Keratinocyte (primary cell): ENCODE measurements at regions not wholly inside any gene's neighbourhood (a gene's known extent, or its start where the extent isn't known, plus 50 kb on each side); places are given as distances from the start of the nearest gene placed in this dataset.

Experiments used
- DNase-seq: peaks from one replicate; pipeline ENCODE4 v3.0.0-alpha.2; 2011; ENCODE audit warnings: low read depth, missing footprints, low spot score
- FAIRE-seq: peaks from 2 replicates; lab custom pipeline; 2011; peaks lifted over from hg19 to GRCh38; lab: Jason Lieb, UNC
- H2AFZ ChIP-seq: 2 replicates; pipeline ENCODE4 v1.6.0; 2012; ENCODE audit warnings: low read length, control low read depth, inconsistent platforms; ENCODE audit not compliant: control insufficient read depth
- H3K27ac ChIP-seq: 2 replicates; pipeline ENCODE4 v1.5.1; 2011; ENCODE audit warnings: low read length; ENCODE audit not compliant: control insufficient read depth, insufficient read depth
- H3K27me3 ChIP-seq: 3 replicates; pipeline ENCODE4 v1.6.0; 2011; ENCODE audit warnings: low read length; ENCODE audit not compliant: control insufficient read depth, insufficient read depth; ENCODE audit errors: extremely low read depth
- H3K36me3 ChIP-seq, 2 experiments: 2 replicates in 1 of 2; 3 replicates in 1 of 2; pipeline ENCODE4 v1.5.1; 2011; ENCODE audit warnings: low read length in 2 of 2, mild to moderate bottlenecking in 1 of 2; ENCODE audit not compliant: control insufficient read depth in 2 of 2, insufficient read depth in 2 of 2; ENCODE audit errors: extremely low read depth in 1 of 2
- H3K4me1 ChIP-seq: 3 replicates; pipeline ENCODE4 v1.5.1; 2011; ENCODE audit warnings: low read length; ENCODE audit not compliant: control insufficient read depth, insufficient read depth; ENCODE audit errors: extremely low read depth
- H3K4me2 ChIP-seq: 3 replicates; pipeline ENCODE4 v1.6.0; 2011; ENCODE audit warnings: low read depth, low read length; ENCODE audit not compliant: control insufficient read depth, insufficient read depth; ENCODE audit errors: extremely low read depth
- H3K4me3 ChIP-seq, 3 experiments: fragments of 200-600 bp in 1 of 3; sonication (generic) in 1 of 3; 2 replicates in 2 of 3; 3 replicates in 1 of 3; pipeline ENCODE4 v1.5.1; 2011 to 2016; ENCODE audit warnings: low read length in 3 of 3, mild to moderate bottlenecking in 3 of 3, control low read depth in 2 of 3, inconsistent platforms in 1 of 3, low read depth in 1 of 3, mixed read lengths in 1 of 3, mixed run types in 1 of 3, moderate library complexity in 1 of 3; ENCODE audit not compliant: control insufficient read depth in 2 of 3, insufficient read depth in 2 of 3; ENCODE audit errors: extremely low read depth in 1 of 3
- H3K79me2 ChIP-seq: 2 replicates; pipeline ENCODE4 v1.6.0; 2012; ENCODE audit warnings: low read length; ENCODE audit not compliant: control insufficient read depth, insufficient read depth
- H3K9ac ChIP-seq: 3 replicates; pipeline ENCODE4 v1.6.0; 2011; ENCODE audit warnings: low read length; ENCODE audit not compliant: control insufficient read depth, insufficient read depth; ENCODE audit errors: extremely low read depth
- H3K9me1 ChIP-seq: 3 replicates; pipeline ENCODE4 v1.6.0; 2011; ENCODE audit warnings: low read length; ENCODE audit not compliant: control insufficient read depth, insufficient read depth; ENCODE audit errors: extremely low read depth
- H3K9me3 ChIP-seq: 2 replicates; pipeline ENCODE4 v1.5.1; 2012; ENCODE audit warnings: low read depth, low read length; ENCODE audit not compliant: control insufficient read depth
- H4K20me1 ChIP-seq: 3 replicates; pipeline ENCODE4 v1.6.0; 2011; ENCODE audit warnings: low read length; ENCODE audit not compliant: control insufficient read depth, insufficient read depth; ENCODE audit errors: extremely low read depth
- EZH2 ChIP-seq: IDR thresholded peaks from one replicate; pipeline ENCODE4 v1.6.1; 2012; ENCODE audit warnings: inconsistent platforms, mild to moderate bottlenecking, low read length, moderate library complexity
- dilution Hi-C: fragments of 300-500 bp; cut with MboI; formaldehyde crosslinking; loops from one replicate; pipeline ENCODE4 v1.7.0; 2020; ENCODE audit warnings: low sequenced_read_pairs; ENCODE audit not compliant: extremely low pct_ligation_motif_present
- TF ChIP-seq, protein P1 (sequence below), 3 experiments: IDR thresholded peaks in 1 of 3; conservative IDR thresholded peaks in 1 of 3; optimal IDR thresholded peaks in 1 of 3; 2 replicates in 2 of 3; 3 replicates in 1 of 3; pipeline versions ENCODE3 to v1.5.1; 2011; ENCODE audit warnings: low read length in 3 of 3, mild to moderate bottlenecking in 3 of 3, moderate library complexity in 2 of 3, control low read depth in 1 of 3, inconsistent platforms in 1 of 3; ENCODE audit not compliant: insufficient read depth in 2 of 3; ENCODE audit errors: extremely low read depth in 1 of 3

DNA sequence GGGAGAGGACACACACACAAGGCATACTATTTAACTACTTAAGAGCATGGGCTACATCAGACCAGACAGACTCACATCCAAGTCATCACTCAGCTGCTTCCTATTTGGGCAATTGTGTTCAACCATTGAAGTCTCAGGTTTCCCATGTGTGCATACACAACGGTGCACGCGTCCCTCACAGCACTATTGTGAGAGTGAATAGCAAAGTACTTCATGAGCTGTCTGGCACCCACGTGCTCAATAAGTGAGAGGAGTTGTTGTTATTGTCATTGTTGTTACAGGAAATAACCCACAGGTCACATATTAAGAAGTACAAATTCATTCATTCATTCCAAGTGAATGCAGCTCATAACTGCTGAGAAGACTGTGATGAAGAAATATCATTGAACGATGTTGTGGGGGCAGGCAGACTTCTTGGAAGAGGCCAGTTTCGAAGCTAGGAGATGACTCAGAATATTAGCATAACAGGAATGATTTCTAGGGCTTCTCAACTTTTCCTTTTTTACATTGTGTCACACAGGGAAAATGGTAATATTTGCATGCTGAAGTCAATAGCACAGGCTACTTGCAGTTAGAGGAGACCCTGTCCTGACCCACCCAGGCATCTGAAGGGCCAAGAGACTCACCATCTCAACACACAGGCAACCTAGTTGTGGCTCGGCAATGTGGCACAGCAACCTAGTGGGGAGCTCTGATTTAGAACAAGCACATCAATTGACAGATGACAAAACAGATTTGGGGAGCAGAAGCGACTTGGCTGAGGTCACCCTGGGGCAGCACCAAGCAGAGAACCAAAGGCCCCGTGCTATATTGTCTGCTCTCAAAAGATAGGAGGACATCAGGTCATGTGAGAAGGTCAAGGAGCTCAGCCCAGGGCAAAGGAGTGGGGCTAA lies 606.0 kb downstream of the BUD13 start:
- TF ChIP-seq EZH2, result no peak
- TF ChIP-seq, protein P1, sequence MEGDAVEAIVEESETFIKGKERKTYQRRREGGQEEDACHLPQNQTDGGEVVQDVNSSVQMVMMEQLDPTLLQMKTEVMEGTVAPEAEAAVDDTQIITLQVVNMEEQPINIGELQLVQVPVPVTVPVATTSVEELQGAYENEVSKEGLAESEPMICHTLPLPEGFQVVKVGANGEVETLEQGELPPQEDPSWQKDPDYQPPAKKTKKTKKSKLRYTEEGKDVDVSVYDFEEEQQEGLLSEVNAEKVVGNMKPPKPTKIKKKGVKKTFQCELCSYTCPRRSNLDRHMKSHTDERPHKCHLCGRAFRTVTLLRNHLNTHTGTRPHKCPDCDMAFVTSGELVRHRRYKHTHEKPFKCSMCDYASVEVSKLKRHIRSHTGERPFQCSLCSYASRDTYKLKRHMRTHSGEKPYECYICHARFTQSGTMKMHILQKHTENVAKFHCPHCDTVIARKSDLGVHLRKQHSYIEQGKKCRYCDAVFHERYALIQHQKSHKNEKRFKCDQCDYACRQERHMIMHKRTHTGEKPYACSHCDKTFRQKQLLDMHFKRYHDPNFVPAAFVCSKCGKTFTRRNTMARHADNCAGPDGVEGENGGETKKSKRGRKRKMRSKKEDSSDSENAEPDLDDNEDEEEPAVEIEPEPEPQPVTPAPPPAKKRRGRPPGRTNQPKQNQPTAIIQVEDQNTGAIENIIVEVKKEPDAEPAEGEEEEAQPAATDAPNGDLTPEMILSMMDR (optimal IDR thresholded peaks at IDR 0.05 in 1 of 3, IDR thresholded peaks at IDR 0.05 in 1 of 3, conservative IDR thresholded peaks at IDR 0.05 in 1 of 3; ENCODE audit: extremely low read depth in 1 of 3, insufficient read depth in 2 of 3, low read length in 3 of 3), result no peak
- Histone ChIP-seq H2AFZ (no peak overlapping the region), H4K20me1 (no peaks in the 10 kb centered on the region), H3K9me3 (no peaks in the 10 kb centered on the region), H3K4me3 (no peak overlapping the region), H3K27me3 (peaks cover 8% of the 10 kb centered on the region), H3K4me1 (no peaks in the 10 kb centered on the region), H3K36me3 (no peaks in the 10 kb centered on the region), H3K27ac (no peak overlapping the region), H3K79me2 (no peaks in the 10 kb centered on the region), H3K4me2 (no peak overlapping the region), H3K9ac (no peak overlapping the region), H3K9me1 (no peaks in the 10 kb centered on the region)
- no peak for DNase-seq
- dilution Hi-C loops, result no loop called here
- no peak for FAIRE-seq

DNA sequence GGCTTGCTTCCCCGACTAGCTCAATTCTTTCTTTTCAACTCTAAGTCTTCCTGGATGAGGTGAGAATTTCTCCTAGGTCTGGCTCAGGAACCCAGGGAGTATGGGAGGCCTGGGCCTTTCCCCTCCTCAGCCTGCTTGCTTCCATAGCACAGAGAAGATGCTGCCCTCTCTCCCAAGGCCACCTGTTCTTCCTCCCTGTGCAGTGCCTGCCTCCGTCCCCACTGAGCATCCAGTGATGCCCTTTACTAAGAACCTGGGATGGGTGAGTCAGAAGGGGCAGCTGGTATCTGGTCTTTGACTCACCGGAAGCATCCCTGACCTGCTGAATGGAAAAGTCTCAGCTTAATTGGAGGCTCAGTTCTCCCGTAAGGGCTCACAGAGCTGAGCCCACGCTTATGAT lies 607.9 kb downstream of the BUD13 start:
- H3K36me3 ChIP-seq, result no peaks in the 10 kb centered on the region
- no peaks in the 10 kb centered on the region for H3K9me1 ChIP-seq
- no peak overlapping the region for H3K9ac ChIP-seq
- peaks cover 8% of the 10 kb centered on the region for H3K27me3 ChIP-seq
- H3K4me2 ChIP-seq, result no peak overlapping the region
- no peaks in the 10 kb centered on the region for H3K9me3 ChIP-seq
- H2AFZ ChIP-seq, result no peak overlapping the region
- dilution Hi-C loops, result no loop called here
- H3K4me1 ChIP-seq, result no peaks in the 10 kb centered on the region
- DNase-seq (no peak), FAIRE-seq (no peak)
- no peaks in the 10 kb centered on the region for H3K79me2 ChIP-seq
- H3K27ac ChIP-seq, result no peak overlapping the region
- H3K4me3 ChIP-seq, result no peak overlapping the region
- TF ChIP-seq, protein P1 (optimal IDR thresholded peaks at IDR 0.05 in 1 of 3, IDR thresholded peaks at IDR 0.05 in 1 of 3, conservative IDR thresholded peaks at IDR 0.05 in 1 of 3; ENCODE audit: extremely low read depth in 1 of 3, insufficient read depth in 2 of 3, low read length in 3 of 3), result no peak
- no peak for TF ChIP-seq EZH2
- H4K20me1 ChIP-seq, result no peaks in the 10 kb centered on the region
